ENCODE measurements at regions not wholly inside any gene's neighbourhood (a gene's known extent, or its start where the extent isn't known, plus 50 kb on each side); places are given as distances from the start of the nearest gene placed in this dataset.

DNA sequence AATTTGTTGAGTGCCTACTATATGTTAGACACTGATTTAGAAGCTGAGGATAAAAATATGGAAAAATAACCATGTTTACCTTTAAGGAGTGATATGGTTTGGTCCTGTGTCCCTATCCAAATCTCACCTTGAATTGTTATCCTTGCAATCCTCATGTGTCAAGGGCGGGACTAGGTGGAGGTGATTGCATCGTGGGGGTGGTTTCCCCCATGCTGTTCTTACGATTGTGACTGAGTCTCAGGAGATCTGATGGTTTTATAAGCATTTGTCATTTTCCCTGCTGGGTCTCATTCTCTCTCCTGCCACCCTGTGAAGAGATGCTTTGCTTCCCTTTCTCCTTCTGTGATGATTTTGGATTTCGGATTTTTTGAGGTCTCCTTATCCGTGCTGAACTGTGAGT lies 876.4 kb downstream of the DTWD2 start:
- TF ChIP-seq, protein P1, sequence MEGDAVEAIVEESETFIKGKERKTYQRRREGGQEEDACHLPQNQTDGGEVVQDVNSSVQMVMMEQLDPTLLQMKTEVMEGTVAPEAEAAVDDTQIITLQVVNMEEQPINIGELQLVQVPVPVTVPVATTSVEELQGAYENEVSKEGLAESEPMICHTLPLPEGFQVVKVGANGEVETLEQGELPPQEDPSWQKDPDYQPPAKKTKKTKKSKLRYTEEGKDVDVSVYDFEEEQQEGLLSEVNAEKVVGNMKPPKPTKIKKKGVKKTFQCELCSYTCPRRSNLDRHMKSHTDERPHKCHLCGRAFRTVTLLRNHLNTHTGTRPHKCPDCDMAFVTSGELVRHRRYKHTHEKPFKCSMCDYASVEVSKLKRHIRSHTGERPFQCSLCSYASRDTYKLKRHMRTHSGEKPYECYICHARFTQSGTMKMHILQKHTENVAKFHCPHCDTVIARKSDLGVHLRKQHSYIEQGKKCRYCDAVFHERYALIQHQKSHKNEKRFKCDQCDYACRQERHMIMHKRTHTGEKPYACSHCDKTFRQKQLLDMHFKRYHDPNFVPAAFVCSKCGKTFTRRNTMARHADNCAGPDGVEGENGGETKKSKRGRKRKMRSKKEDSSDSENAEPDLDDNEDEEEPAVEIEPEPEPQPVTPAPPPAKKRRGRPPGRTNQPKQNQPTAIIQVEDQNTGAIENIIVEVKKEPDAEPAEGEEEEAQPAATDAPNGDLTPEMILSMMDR (IDR thresholded peaks at IDR 0.05), result no peak
- no peak for TF ChIP-seq POLR2A (IDR thresholded peaks at IDR 0.05)
